NT2/D1 (cell line): ENCODE measurements at regions not wholly inside any gene's neighbourhood (a gene's known extent, or its start where the extent isn't known, plus 50 kb on each side); places are given as distances from the start of the nearest gene placed in this dataset.

Experiments
- SUZ12 ChIP-seq: IDR thresholded peaks from 2 replicates; pipeline ENCODE4 v1.6.1; 2011; ENCODE audit not compliant: insufficient read length, insufficient read depth; ENCODE audit errors: extremely low read depth
- YY1 ChIP-seq: IDR thresholded peaks from 2 replicates; pipeline ENCODE4 v1.6.1; 2011; ENCODE audit not compliant: insufficient read length, insufficient read depth
- ZNF274 ChIP-seq: IDR thresholded peaks from 2 replicates; pipeline ENCODE4 v1.6.1; 2011; ENCODE audit warnings: mild to moderate bottlenecking, low read depth, low read length

- TF ChIP-seq ZNF274 (no peak), SUZ12 (no peak), YY1 (no peak)
These were observed 135.4 kb upstream of the RALGAPA2 start for GRCh38 chr20:20847814-20848213.
